Activated CD4-positive, alpha-beta T cell treated with anti-CD3 and anti-CD28 coated beads, Interleukin-2, amount 10 ng/mL, durations not matched to agents 7 days and 5 days (primary cell): ENCODE measurements at regions not wholly inside any gene's neighbourhood (a gene's known extent, or its start where the extent isn't known, plus 50 kb on each side); places are given as distances from the start of the nearest gene placed in this dataset.

ENCODE experiments used
- CTCF ChIA-PET: fragments of 350-600 bp; sonication (Branson Sonifier 250); formaldehyde crosslinking; loops from one replicate; lab custom pipeline; 2021; ENCODE audit warnings: antibody characterized with exemption; lab: Charles Lee
- POLR2A ChIA-PET: fragments of 350-600 bp; sonication (Branson Sonifier 250); formaldehyde crosslinking; loops from one replicate; lab custom pipeline; 2021; ENCODE audit warnings: antibody characterized with exemption; lab: Charles Lee
- DNase-seq: peaks from one replicate; pipeline ENCODE4 v3.0.0-alpha.2; 2020
- H3K27ac Mint-ChIP-seq: one replicate; pipeline ENCODE4 v1.8.0; 2021; ENCODE audit warnings: mild to moderate bottlenecking, moderate library complexity, mixed read lengths
- H3K27me3 Mint-ChIP-seq: one replicate; pipeline ENCODE4 v1.8.0; 2021; ENCODE audit warnings: mixed read lengths
- H3K36me3 Mint-ChIP-seq: one replicate; pipeline ENCODE4 v1.8.0; 2021; ENCODE audit warnings: low read depth, mixed read lengths
- H3K4me1 Mint-ChIP-seq: one replicate; pipeline ENCODE4 v1.8.0; 2021; ENCODE audit warnings: mixed read lengths
- H3K4me3 Mint-ChIP-seq: one replicate; pipeline ENCODE4 v1.8.0; 2021; ENCODE audit warnings: mild to moderate bottlenecking, moderate library complexity, mixed read lengths
- H3K9me3 Mint-ChIP-seq: one replicate; pipeline ENCODE4 v1.8.0; 2021; ENCODE audit warnings: mixed read lengths

DNA sequence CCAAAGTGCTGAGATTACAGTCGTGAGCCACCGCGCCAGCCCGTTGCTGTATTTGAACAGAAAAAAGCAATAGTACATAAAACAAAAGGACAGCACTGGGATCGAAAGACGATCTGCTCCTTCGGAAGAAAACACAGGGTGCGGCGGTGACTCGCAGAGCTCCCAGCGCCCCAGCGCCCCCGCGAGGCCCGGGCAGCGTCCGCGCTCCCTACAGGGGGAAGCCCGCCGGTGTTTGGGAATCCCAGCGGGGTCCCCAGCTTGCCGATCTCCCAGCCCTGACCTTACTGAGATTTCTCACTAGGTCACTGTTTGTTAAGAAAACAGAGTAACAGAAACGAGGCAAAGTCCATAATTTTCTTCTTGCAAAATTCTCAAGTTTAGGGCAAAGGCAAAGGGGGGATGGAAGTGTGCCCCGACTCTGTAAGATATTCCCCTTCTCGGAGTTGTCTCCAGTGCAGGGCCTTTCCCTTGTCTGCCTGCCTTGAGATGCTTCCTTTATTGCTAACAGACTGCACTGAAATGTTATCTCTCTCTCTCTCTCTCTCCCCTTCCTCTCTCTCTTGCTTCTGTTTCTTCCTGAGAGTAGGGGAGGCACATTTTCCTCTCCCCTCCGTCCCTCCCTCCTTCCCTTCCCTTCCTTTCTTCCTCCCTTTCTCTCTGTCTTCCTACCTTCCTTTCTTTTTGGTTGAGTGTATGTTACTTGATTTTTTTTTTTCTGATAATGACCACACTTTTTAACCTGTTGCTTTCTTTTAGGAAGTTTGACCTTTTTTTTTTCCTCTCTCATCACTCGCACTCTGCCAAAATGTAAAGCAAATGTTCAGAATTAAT lies 91.9 kb downstream of the TMEM30B start:
- no peaks in the 10 kb centered on the region for H3K36me3 Mint-ChIP-seq
- no peaks in the 10 kb centered on the region for H3K9me3 Mint-ChIP-seq
- H3K27ac Mint-ChIP-seq = no peak overlapping the region
- H3K4me1 Mint-ChIP-seq = peaks cover 9% of the 10 kb centered on the region
- DNase-seq = no peak
- POLR2A ChIA-PET = no interaction called here
- H3K27me3 Mint-ChIP-seq = peaks cover 66% of the 10 kb centered on the region
- peak overlapping the region; percentile 24 for H3K4me3 Mint-ChIP-seq
- CTCF ChIA-PET = no interaction called here

DNA sequence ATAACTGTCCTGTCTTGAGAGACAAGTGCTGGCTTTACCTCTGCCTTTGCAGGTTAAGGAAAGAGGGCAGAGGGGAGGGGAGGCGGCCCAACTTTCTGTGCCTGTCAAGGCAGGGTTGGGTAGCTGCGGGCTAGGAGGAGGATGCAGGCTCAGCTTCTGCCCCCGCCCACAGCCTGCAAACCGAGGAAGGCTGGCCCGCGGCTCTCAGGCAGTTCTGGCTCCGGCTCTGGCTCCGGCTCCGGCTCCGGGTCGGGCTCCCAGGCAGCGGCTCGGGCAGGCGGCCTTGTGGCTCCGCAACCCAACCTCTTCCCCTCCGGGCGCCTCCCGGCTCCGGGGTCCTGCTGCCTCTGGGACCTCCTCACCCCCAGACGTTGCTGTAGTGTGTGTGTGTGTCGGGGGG lies 92.9 kb downstream of the TMEM30B start:
- Mint-ChIP-seq H3K4me1 (peaks cover 14% of the 10 kb centered on the region), H3K27me3 (peaks cover 64% of the 10 kb centered on the region), H3K4me3 (peak overlapping the region; percentile 9), H3K9me3 (no peaks in the 10 kb centered on the region), H3K27ac (no peak overlapping the region), H3K36me3 (no peaks in the 10 kb centered on the region)
- ChIA-PET CTCF (no interaction called here), POLR2A (no interaction called here)
- DNase-seq = no peak

DNA sequence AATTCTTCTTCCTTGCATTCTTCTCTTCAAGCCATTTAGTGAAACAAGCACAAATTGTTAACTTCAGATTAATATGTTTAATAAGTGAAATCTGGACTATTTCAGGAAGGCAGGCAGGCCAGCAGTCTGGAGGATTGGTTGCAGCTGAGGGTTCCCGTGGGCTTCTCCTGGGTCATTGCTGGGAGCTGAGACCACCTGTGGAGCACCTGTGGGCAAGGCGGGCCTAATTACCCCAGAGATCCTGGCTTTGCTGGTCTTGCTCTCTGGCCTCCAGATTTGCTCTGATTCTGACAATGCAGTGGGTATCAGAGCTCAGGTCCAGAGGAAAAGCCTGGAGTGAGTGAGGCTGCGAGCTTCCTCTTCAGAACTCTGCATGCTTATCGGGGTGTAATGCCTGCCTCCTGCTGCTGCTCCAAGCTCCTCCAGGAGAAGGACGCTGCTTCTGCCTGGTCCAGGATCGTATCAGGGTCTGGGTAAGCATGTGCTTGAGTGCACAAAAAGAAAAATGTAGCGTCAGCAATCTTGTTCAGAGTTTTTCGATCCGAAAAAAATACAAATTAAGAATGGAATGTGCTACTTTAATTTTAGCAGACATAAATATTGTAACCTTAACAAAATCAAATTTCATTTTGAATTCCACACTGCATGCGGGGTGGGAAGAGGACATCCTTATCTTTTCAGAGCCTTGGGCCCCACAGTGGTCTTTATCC lies 93.8 kb downstream of the TMEM30B start:
- POLR2A ChIA-PET = no interaction called here
- CTCF ChIA-PET = no interaction called here
- H3K27ac Mint-ChIP-seq = no peak overlapping the region
- H3K27me3 Mint-ChIP-seq = peaks cover 61% of the 10 kb centered on the region
- H3K36me3 Mint-ChIP-seq = no peaks in the 10 kb centered on the region
- no peak overlapping the region for H3K4me3 Mint-ChIP-seq
- no peak for DNase-seq
- H3K4me1 Mint-ChIP-seq = peaks cover 16% of the 10 kb centered on the region
- H3K9me3 Mint-ChIP-seq = no peaks in the 10 kb centered on the region

DNA sequence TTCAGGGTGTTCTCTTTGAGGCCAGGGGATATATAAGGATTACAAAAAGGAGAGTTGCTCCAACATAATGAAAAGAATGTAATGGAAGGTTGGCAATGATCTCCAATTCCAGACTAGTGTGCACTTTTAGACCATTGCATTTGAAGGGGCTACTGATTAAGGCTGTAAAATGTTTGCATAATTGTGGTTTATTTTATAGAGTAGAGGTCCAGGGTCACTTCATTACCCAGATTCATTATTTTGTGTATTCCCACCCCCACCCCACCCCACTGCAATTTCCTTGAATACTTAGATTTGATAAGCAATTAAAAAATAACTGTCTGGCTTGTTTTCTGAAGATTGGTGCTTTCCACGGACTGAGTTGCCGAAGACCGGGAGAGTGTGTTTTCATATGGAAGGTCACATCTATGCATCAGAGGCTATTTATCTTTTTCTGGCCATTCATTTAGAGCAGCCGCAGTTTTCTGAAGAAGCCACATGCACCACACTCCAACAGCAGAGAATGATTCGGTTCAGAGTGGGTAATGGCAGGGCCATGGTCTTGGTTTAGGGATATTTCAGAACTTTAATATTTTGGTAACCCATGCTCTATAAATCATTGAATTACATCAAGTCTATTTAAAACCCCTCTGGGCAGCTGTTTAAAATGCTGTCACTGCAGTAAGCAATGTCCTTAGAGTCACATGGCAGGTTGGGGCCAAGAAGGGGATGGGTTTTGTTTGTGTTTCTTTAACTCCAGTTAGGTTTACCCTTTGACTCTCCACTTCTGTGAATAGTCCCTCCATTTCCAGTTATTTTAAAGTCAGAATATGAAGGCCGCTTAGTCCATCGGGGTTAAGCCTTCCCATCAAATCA lies 94.6 kb downstream of the TMEM30B start:
- CTCF ChIA-PET = no interaction called here
- H3K4me1 Mint-ChIP-seq = peaks cover 16% of the 10 kb centered on the region
- POLR2A ChIA-PET = no interaction called here
- no peaks in the 10 kb centered on the region for H3K9me3 Mint-ChIP-seq
- H3K36me3 Mint-ChIP-seq = no peaks in the 10 kb centered on the region
- no peak overlapping the region for H3K27ac Mint-ChIP-seq
- DNase-seq = no peak
- H3K4me3 Mint-ChIP-seq = no peak overlapping the region
- H3K27me3 Mint-ChIP-seq = peaks cover 55% of the 10 kb centered on the region

DNA sequence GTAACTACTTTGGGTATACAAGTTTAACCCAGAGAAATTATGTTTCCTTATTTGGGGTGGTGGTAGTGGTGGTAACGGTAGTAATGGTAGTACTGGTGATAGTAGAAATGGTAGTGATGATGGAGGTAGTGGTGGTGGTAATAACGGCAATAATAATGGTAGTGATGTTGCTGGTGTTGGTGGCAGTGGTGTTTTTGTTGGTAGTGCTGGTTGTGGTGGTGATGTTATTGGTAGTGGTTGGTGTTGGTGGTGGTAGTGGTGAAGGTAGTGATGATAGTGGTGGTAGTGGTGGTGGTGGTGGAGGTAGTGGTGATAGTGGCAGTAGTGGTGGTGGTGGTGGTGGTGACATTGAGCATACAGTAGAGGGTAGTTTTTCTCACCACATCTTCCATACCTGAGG lies 95.6 kb downstream of the TMEM30B start:
- Mint-ChIP-seq H3K27me3 (peaks cover 47% of the 10 kb centered on the region), H3K9me3 (no peaks in the 10 kb centered on the region), H3K27ac (no peak overlapping the region), H3K36me3 (no peaks in the 10 kb centered on the region), H3K4me1 (peaks cover 16% of the 10 kb centered on the region), H3K4me3 (no peak overlapping the region)
- DNase-seq = no peak
- ChIA-PET POLR2A (no interaction called here), CTCF (no interaction called here)

DNA sequence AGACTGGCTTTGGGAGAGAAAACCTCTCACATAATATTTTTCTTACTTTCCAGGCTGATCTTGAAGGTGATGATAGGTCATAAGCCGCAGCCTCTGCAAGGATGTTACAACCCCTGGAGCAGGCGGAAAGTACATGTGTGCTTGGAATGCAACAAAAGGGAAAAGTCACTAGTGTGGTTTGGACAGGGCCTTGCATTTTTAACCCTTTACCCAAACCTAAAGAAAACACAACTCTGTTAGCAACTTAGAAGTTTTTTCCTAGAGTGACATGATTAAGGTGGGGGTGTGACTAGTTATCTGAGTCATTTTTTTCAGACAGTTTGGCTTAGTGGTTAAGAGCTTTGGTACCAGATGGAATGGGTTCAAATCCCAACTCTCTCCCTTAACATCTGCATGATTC lies 97.0 kb downstream of the TMEM30B start:
- peaks cover 8% of the 10 kb centered on the region for H3K4me1 Mint-ChIP-seq
- no peak overlapping the region for H3K4me3 Mint-ChIP-seq
- H3K9me3 Mint-ChIP-seq = no peaks in the 10 kb centered on the region
- no peak for DNase-seq
- ChIA-PET CTCF (no interaction called here), POLR2A (no interaction called here)
- peaks cover 33% of the 10 kb centered on the region for H3K27me3 Mint-ChIP-seq
- H3K36me3 Mint-ChIP-seq = no peaks in the 10 kb centered on the region
- no peak overlapping the region for H3K27ac Mint-ChIP-seq

DNA sequence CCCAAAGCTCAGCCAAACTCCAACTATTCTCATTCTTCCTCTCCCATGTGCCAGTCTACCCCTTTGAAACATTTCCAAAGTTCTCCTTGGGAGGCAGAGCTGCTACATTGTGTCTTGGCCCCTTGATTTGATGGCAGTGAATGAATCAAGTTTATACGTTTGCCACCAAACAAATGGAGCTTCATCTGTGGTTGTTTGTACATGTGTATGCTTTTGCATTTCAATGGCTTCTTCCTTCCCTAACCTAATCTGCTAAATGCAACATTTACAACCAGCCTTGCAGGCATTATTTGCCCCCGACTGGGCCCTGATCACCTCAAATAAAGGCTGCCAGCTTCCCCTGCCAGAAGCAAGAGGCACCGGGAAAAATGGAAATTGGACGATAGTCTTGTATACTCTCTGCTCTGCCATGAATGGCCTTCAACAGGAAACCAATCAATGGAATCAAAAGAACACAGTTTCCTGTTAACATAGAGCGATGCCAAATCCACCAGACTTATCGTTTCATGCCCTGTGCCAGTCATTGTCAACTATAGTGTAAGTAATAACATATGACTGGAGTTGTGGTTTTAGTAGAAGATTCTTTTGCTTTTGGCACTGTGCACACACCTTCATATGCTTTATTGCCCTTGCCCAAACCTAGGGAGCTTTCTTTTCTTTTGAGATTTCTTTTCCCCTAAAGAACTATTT lies 97.8 kb downstream of the TMEM30B start:
- Mint-ChIP-seq H3K9me3 (no peaks in the 10 kb centered on the region), H3K27me3 (peaks cover 32% of the 10 kb centered on the region), H3K4me1 (peaks cover 15% of the 10 kb centered on the region), H3K36me3 (no peaks in the 10 kb centered on the region), H3K27ac (no peak overlapping the region), H3K4me3 (no peak overlapping the region)
- DNase-seq = no peak
- POLR2A ChIA-PET = no interaction called here
- CTCF ChIA-PET = interaction anchor here (1.6 kb wide), 1 partner anchor 8 kb away, joined by 5 read pairs; no protein-coding TSS in a partner anchor

DNA sequence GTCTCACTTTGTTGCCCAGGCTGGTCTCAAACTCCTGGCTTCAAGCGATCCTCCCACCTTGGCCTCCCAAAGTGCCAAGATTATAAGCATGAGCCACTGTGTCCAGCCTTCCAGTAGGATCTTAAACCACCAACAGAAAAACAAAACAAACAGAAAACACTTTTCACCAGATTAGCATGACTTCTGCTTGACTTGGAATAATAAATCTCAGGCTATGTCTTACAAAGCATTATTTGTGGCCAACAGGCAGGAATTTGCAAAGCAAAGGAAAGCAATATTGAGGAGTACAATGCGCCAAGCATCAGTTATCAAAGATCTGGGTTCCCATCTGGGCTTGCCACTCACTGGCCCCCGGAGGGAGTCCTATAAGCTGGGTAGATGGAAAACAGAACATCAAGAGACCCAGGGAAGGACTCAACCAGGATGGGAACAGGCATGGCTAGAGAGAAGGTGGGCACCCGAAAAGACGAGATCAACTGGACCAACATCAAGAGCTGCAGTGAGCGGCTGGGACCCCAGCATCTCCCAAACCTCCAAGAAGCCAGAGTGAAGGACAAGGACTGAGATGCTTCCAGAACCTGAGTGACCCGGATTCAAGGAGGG lies 101.2 kb downstream of the TMEM30B start:
- Mint-ChIP-seq H3K27me3 (peaks cover 5% of the 10 kb centered on the region), H3K4me3 (no peak overlapping the region), H3K27ac (no peak overlapping the region), H3K36me3 (no peaks in the 10 kb centered on the region), H3K4me1 (peaks cover 27% of the 10 kb centered on the region), H3K9me3 (no peaks in the 10 kb centered on the region)
- no peak for DNase-seq
- ChIA-PET CTCF (no interaction called here), POLR2A (no interaction called here)

DNA sequence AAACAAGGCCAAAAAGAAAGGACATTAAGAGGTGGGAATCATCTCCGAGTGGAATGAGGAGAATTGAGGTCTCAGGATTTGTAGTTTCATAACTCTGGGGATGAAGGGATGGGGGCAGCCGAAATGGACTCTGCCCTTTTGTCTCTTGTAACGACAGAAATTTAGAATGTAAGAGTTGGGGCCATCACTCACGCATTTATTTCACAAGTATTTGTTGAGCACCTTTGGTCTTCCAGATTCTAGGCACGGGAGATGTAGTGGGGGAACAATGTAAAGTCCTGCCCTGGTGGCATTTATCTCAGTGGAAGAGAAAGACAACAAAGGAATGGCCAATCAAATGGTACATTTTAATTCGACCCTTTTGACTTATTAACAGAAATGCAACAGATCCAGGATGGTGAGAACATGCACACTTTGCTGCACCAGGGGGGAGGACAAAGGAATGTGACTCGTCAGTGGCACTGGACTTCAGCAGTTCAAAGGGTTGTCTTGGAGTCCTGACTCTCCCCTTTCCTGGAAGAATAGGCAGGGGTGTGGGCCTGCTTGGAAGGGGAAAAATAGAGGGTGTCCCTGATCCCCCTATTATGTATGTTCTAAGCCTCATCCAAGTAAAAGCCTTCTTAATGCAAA lies 102.0 kb downstream of the TMEM30B start:
- Mint-ChIP-seq H3K9me3 (no peaks in the 10 kb centered on the region), H3K36me3 (no peaks in the 10 kb centered on the region), H3K4me1 (peaks cover 29% of the 10 kb centered on the region), H3K4me3 (no peak overlapping the region), H3K27ac (peak overlapping the region; percentile 15), H3K27me3 (peaks cover 2% of the 10 kb centered on the region)
- CTCF ChIA-PET = no interaction called here
- POLR2A ChIA-PET = interaction anchor here (0.5 to 0.6 kb wide), 2 partner anchors 152 to 418 kb away, joined by 3 read pairs; no protein-coding TSS in a partner anchor
- DNase-seq = no peak

DNA sequence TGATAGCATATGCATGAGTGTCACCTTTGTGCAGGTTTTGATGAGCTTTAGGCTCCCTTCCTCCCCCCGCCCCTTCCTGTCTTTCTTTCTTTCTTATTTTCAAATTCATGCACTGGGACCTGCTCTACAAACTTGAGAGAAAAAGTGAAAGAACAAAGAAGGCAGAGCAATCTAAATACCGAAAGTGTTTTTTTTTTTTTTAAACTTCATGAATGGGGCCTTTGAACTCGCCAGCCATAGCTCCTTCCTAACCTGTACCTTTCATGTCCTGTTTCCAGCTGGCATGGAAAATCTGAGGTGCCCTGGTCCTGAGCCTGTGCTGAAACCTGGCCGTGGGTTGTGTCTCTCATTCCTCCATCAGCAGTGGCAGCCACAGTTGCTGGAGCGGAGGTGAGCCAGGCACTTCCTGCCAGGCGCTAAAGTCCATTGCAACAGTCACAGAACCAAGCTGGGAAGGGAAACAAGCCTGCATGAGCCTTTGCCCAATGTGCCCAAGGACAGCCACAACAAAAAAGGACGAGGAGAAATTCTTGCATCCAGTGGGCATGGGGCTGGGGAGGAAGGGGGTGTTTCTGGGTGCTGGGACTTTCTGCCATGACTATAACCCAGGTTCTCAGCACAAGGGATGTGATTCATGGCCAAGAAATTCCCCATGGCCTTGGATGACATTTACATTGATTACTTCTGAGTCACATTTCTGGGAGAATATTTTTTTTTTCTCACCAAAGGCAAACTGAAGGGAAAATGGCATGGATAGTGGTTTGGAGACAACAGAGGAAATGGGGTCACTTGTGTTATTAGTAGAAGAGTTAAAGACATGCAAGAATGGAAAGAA lies 102.7 kb downstream of the TMEM30B start:
- DNase-seq = peak; percentile 38
- POLR2A ChIA-PET = interaction anchor here (0.5 to 0.6 kb wide), 2 partner anchors 151 to 417 kb away, joined by 3 read pairs; no protein-coding TSS in a partner anchor
- H3K4me3 Mint-ChIP-seq = peak overlapping the region; percentile 61

More for the DNA sequence above, 102.7 kb downstream of the TMEM30B start:
- peaks cover 2% of the 10 kb centered on the region for H3K27me3 Mint-ChIP-seq
- H3K4me1 Mint-ChIP-seq = peaks cover 26% of the 10 kb centered on the region
- CTCF ChIA-PET = interaction anchor here (0.6 to 1.1 kb wide), 2 partner anchors 12 to 132 kb away, joined by 3 to 6 read pairs; no protein-coding TSS in a partner anchor
- no peaks in the 10 kb centered on the region for H3K36me3 Mint-ChIP-seq
- peak overlapping the region; percentile 86 for H3K27ac Mint-ChIP-seq
- no peaks in the 10 kb centered on the region for H3K9me3 Mint-ChIP-seq
